ENCODE measurements at regions not wholly inside any gene's neighbourhood (a gene's known extent, or its start where the extent isn't known, plus 50 kb on each side); places are given as distances from the start of the nearest gene placed in this dataset.
"Not testable (repeated sequence)": the region's sequence is repeated elsewhere in the genome, so short reads cannot be mapped to it uniquely, and the experiment has no call there.

GRCh38 chr1:21367973-21368514 is 71.9 kb upstream of the NBPF3 start:
- not testable (repeated sequence) for H4K20me1 ChIP-seq (ENCODE audit: insufficient read depth); H3K79me2 ChIP-seq (replicated peaks; ENCODE audit: insufficient read depth, low read length); H3K36me3 ChIP-seq (ENCODE audit: insufficient read depth, low read length); H3K27ac ChIP-seq (ENCODE audit: low read length); H2AFZ ChIP-seq (ENCODE audit: low read depth, low read length); H3K4me3 ChIP-seq (ENCODE audit: low read length); H3K9me2 ChIP-seq (ENCODE audit: insufficient read depth, low read length); H3F3A ChIP-seq (ENCODE audit: insufficient read depth, low read length, poor library complexity, severe bottlenecking); H3K9me3 ChIP-seq (ENCODE audit: low read length); H3K4me2 ChIP-seq (ENCODE audit: low read length); H3K9ac ChIP-seq (ENCODE audit: low read length); H3K27me3 ChIP-seq (ENCODE audit: insufficient read depth, low read depth, low read length)

- no peaks in the 10 kb centered on the region for H3F3A ChIP-seq (ENCODE audit: insufficient read depth, low read length, poor library complexity, severe bottlenecking)
- no peak overlapping the region for H3K27ac ChIP-seq (ENCODE audit: low read length)
- no peaks in the 10 kb centered on the region for H3K36me3 ChIP-seq (ENCODE audit: insufficient read depth, low read length)
- H3K9me2 ChIP-seq (ENCODE audit: insufficient read depth, low read length), result no peaks in the 10 kb centered on the region
- no peaks in the 10 kb centered on the region for H3K79me2 ChIP-seq (replicated peaks; ENCODE audit: insufficient read depth, low read length)
- no peak overlapping the region for H3K9ac ChIP-seq (ENCODE audit: low read length)
- H2AFZ ChIP-seq (ENCODE audit: low read depth, low read length), result no peak overlapping the region
- H3K4me2 ChIP-seq (ENCODE audit: low read length), result no peak overlapping the region
- H4K20me1 ChIP-seq (ENCODE audit: insufficient read depth), result no peaks in the 10 kb centered on the region
- TF ChIP-seq SMC3 (conservative IDR thresholded peaks at IDR 0.05; ENCODE audit: poor library complexity), result no peak
- TF ChIP-seq MXI1 (conservative IDR thresholded peaks at IDR 0.05; ENCODE audit: poor library complexity, severe bottlenecking), result no peak
- TF ChIP-seq EP300 (conservative IDR thresholded peaks at IDR 0.05; ENCODE audit: poor library complexity, severe bottlenecking), result no peak
- TF ChIP-seq EZH2 (IDR thresholded peaks at IDR 0.05; ENCODE audit: borderline replicate concordance, insufficient read depth, low read length, poor library complexity, severe bottlenecking), result no peak
- no peak for TF ChIP-seq TAF1 (IDR thresholded peaks at IDR 0.05; ENCODE audit: low read depth)
- TF ChIP-seq REST (IDR thresholded peaks at IDR 0.05; ENCODE audit: borderline replicate concordance), result no peak
- no peak for TF ChIP-seq POLR2AphosphoS5 (IDR thresholded peaks at IDR 0.05)
- TF ChIP-seq CTCF (IDR thresholded peaks at IDR 0.05; ENCODE audit: poor library complexity, severe bottlenecking), result no peak
- TF ChIP-seq RAD21 (conservative IDR thresholded peaks at IDR 0.05), result no peak
- no peaks in the 10 kb centered on the region for H3K27me3 ChIP-seq (ENCODE audit: insufficient read depth, low read depth, low read length)
- no peaks in the 10 kb centered on the region for H3K9me3 ChIP-seq (ENCODE audit: low read length)
- no peak overlapping the region for H3K4me3 ChIP-seq (ENCODE audit: low read length)
Measured at GRCh38 chr1:21366288-21366687, 73.6 kb upstream of the NBPF3 start.

- H3K27ac ChIP-seq (ENCODE audit: low read length), result no peak overlapping the region
- no peak overlapping the region for H3K9ac ChIP-seq (ENCODE audit: low read length)
- H3F3A ChIP-seq (ENCODE audit: insufficient read depth, low read length, poor library complexity, severe bottlenecking), result no peaks in the 10 kb centered on the region
- no peaks in the 10 kb centered on the region for H3K27me3 ChIP-seq (ENCODE audit: insufficient read depth, low read depth, low read length)
- H3K9me3 ChIP-seq (ENCODE audit: low read length), result no peaks in the 10 kb centered on the region
- H3K4me3 ChIP-seq (ENCODE audit: low read length), result no peak overlapping the region
- H2AFZ ChIP-seq (ENCODE audit: low read depth, low read length), result no peak overlapping the region
- no peaks in the 10 kb centered on the region for H3K9me2 ChIP-seq (ENCODE audit: insufficient read depth, low read length)
- no peaks in the 10 kb centered on the region for H3K79me2 ChIP-seq (replicated peaks; ENCODE audit: insufficient read depth, low read length)
- no peaks in the 10 kb centered on the region for H4K20me1 ChIP-seq (ENCODE audit: insufficient read depth)
- H3K36me3 ChIP-seq (ENCODE audit: insufficient read depth, low read length), result no peaks in the 10 kb centered on the region
- H3K4me2 ChIP-seq (ENCODE audit: low read length), result no peak overlapping the region
- no peak for TF ChIP-seq REST (IDR thresholded peaks at IDR 0.05; ENCODE audit: borderline replicate concordance)
- TF ChIP-seq CTCF (IDR thresholded peaks at IDR 0.05; ENCODE audit: poor library complexity, severe bottlenecking), result no peak
- no peak for TF ChIP-seq TAF1 (IDR thresholded peaks at IDR 0.05; ENCODE audit: low read depth)
- no peak for TF ChIP-seq EZH2 (IDR thresholded peaks at IDR 0.05; ENCODE audit: borderline replicate concordance, insufficient read depth, low read length, poor library complexity, severe bottlenecking)
- no peak for TF ChIP-seq MXI1 (conservative IDR thresholded peaks at IDR 0.05; ENCODE audit: poor library complexity, severe bottlenecking)
- no peak for TF ChIP-seq POLR2AphosphoS5 (IDR thresholded peaks at IDR 0.05)
- TF ChIP-seq RAD21 (conservative IDR thresholded peaks at IDR 0.05), result no peak
- no peak for TF ChIP-seq EP300 (conservative IDR thresholded peaks at IDR 0.05; ENCODE audit: poor library complexity, severe bottlenecking)
- no peak for TF ChIP-seq SMC3 (conservative IDR thresholded peaks at IDR 0.05; ENCODE audit: poor library complexity)
Measured at GRCh38 chr1:21365036-21365435, 74.8 kb upstream of the ECE1 start.
